Spleen (tissue), 7 donors: ENCODE measurements at regions not wholly inside any gene's neighbourhood (a gene's known extent, or its start where the extent isn't known, plus 50 kb on each side); places are given as distances from the start of the nearest gene placed in this dataset.

Experiments
- CTCF ChIP-seq, 11 experiments: fragments of 200-600 bp in 7 of 11; fragments of 450-650 bp in 4 of 11; sonication (generic) in 4 of 11; IDR thresholded peaks in 8 of 11; conservative IDR thresholded peaks in 3 of 11; 1 replicate in 7 of 11; 2 replicates in 4 of 11; pipeline versions ENCODE4 v1.4.0 to v1.8.0; 2016 to 2021; ENCODE audit warnings: antibody characterized with exemption in 11 of 11, inconsistent platforms in 4 of 11, mild to moderate bottlenecking in 1 of 11
- POLR2A ChIP-seq, 3 donors: fragments of 450-650 bp; IDR thresholded peaks; one replicate each; pipeline ENCODE4 v1.5.1; 2017; ENCODE audit warnings: antibody characterized with exemption in 3 of 3, mild to moderate bottlenecking in 1 of 3
- POLR2AphosphoS5 ChIP-seq, 3 donors: sonication (generic); formaldehyde crosslinking; IDR thresholded peaks; one replicate each; pipeline ENCODE4 v1.5.1; 2017; ENCODE audit warnings: antibody characterized with exemption in 3 of 3
- donor health status: DM: no; HTN: no; CAD: no; lungs with moderate emphysema.
- donor health status: DM: no; HTN: no; CAD: no.
- donor health status: DM: no; HTN: no; CAD: no.

GRCh38 chr3:4001976-4002375 is 202.7 kb downstream of the LRRN1 start:
- no peak for TF ChIP-seq CTCF (IDR thresholded peaks at IDR 0.05 in 8 of 11, conservative IDR thresholded peaks at IDR 0.05 in 3 of 11)
- TF ChIP-seq POLR2A (IDR thresholded peaks at IDR 0.05): no peak
- no peak for TF ChIP-seq POLR2AphosphoS5 (IDR thresholded peaks at IDR 0.05)
